Panc1 (cell line): ENCODE measurements at regions not wholly inside any gene's neighbourhood (a gene's known extent, or its start where the extent isn't known, plus 50 kb on each side); places are given as distances from the start of the nearest gene placed in this dataset.

Experiments
- CTCF ChIP-seq: fragments of 450-650 bp; IDR thresholded peaks from 2 replicates; pipeline ENCODE4 v1.5.1; 2017; ENCODE audit warnings: mild to moderate bottlenecking
- POLR2AphosphoS5 ChIP-seq: IDR thresholded peaks from 2 replicates; pipeline ENCODE4 v1.6.1; 2012; ENCODE audit warnings: mild to moderate bottlenecking, low read depth, low read length, moderate library complexity
- SIN3A ChIP-seq: IDR thresholded peaks from 2 replicates; pipeline ENCODE4 v1.6.1; 2012; ENCODE audit warnings: low read depth, mild to moderate bottlenecking, low read length, moderate library complexity, borderline replicate concordance; ENCODE audit not compliant: insufficient read depth
- TCF7L2 ChIP-seq: IDR thresholded peaks from 2 replicates; pipeline ENCODE4 v1.6.1; 2011; ENCODE audit warnings: mild to moderate bottlenecking, low read depth, low read length, inconsistent platforms
- TF ChIP-seq, protein P1 (sequence below), 2 experiments: IDR thresholded peaks; 2 replicates each; pipeline ENCODE4 v1.6.1; 2011 to 2012; ENCODE audit warnings: low read depth in 2 of 2, control low read depth in 1 of 2, low read length in 1 of 2, mild to moderate bottlenecking in 1 of 2, moderate library complexity in 1 of 2; ENCODE audit not compliant: insufficient read depth in 1 of 2

DNA sequence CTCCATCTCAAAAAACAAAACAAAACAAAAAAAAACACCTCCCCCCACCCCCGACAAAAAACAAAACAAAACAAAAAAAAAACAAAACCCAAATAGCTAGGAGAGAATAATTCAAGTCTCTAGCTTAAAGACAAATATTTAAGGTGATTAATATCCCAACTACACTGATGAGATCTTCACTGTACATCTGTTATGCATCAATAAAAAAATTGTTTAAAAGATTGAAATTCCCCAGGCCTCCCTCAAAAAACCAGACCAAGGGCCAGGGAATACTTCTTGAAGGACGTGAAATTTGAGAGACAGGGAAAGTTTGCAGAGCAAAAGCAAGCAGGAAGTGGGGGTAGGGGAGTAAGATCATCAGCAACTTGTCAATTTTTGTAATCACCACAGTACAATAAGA, 232.6 kb downstream of the REEP3 start:
- no peak for TF ChIP-seq POLR2AphosphoS5
- TF ChIP-seq CTCF, result no peak
- TF ChIP-seq SIN3A, result no peak
- no peak for TF ChIP-seq TCF7L2
- TF ChIP-seq, protein P1, sequence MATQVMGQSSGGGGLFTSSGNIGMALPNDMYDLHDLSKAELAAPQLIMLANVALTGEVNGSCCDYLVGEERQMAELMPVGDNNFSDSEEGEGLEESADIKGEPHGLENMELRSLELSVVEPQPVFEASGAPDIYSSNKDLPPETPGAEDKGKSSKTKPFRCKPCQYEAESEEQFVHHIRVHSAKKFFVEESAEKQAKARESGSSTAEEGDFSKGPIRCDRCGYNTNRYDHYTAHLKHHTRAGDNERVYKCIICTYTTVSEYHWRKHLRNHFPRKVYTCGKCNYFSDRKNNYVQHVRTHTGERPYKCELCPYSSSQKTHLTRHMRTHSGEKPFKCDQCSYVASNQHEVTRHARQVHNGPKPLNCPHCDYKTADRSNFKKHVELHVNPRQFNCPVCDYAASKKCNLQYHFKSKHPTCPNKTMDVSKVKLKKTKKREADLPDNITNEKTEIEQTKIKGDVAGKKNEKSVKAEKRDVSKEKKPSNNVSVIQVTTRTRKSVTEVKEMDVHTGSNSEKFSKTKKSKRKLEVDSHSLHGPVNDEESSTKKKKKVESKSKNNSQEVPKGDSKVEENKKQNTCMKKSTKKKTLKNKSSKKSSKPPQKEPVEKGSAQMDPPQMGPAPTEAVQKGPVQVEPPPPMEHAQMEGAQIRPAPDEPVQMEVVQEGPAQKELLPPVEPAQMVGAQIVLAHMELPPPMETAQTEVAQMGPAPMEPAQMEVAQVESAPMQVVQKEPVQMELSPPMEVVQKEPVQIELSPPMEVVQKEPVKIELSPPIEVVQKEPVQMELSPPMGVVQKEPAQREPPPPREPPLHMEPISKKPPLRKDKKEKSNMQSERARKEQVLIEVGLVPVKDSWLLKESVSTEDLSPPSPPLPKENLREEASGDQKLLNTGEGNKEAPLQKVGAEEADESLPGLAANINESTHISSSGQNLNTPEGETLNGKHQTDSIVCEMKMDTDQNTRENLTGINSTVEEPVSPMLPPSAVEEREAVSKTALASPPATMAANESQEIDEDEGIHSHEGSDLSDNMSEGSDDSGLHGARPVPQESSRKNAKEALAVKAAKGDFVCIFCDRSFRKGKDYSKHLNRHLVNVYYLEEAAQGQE (IDR thresholded peaks at IDR 0.05; ENCODE audit: insufficient read depth in 1 of 2, low read depth in 2 of 2, low read length in 1 of 2), result no peak
